LoVo (cell line): ENCODE measurements at regions not wholly inside any gene's neighbourhood (a gene's known extent, or its start where the extent isn't known, plus 50 kb on each side); places are given as distances from the start of the nearest gene placed in this dataset.

Experiments
- DNase-seq: peaks from one replicate; pipeline ENCODE4 v3.0.0-alpha.2; 2016; ENCODE audit warnings: low spot score

- DNase-seq, result no peak
These were observed 111.7 kb upstream of the MAF start for GRCh38 chr16:79712276-79712675.

GRCh38 chr16:79707876-79708275 lies 107.3 kb upstream of the MAF start:
- no peak for DNase-seq

- DNase-seq, result no peak
These were observed 102.5 kb upstream of the MAF start for GRCh38 chr16:79703066-79703465.

GRCh38 chr16:79698341-79698753 lies 97.8 kb upstream of the MAF start:
- DNase-seq, result no peak

GRCh38 chr16:79697562-79698112 lies 97.1 kb upstream of the MAF start:
- no peak for DNase-seq

- DNase-seq, result no peak
These were observed 90.5 kb upstream of the MAF start for GRCh38 chr16:79691007-79691406.

GRCh38 chr16:79690159-79690558 lies 89.6 kb upstream of the MAF start:
- no peak for DNase-seq

GRCh38 chr16:79687249-79688130 lies 87.0 kb upstream of the MAF start:
- DNase-seq, result no peak

- no peak for DNase-seq
These were observed 85.3 kb upstream of the MAF start for GRCh38 chr16:79685871-79686270.

GRCh38 chr16:79679334-79679733 lies 78.8 kb upstream of the MAF start:
- no peak for DNase-seq

GRCh38 chr16:79677799-79678530 lies 77.4 kb upstream of the MAF start:
- DNase-seq, result no peak

GRCh38 chr16:79673635-79674034 lies 73.1 kb upstream of the MAF start:
- no peak for DNase-seq

- DNase-seq, result no peak
These were observed 72.0 kb upstream of the MAF start for GRCh38 chr16:79672524-79672923.

- DNase-seq, result no peak
These were observed 68.0 kb upstream of the MAF start for GRCh38 chr16:79668502-79668901.

- no peak for DNase-seq
These were observed 65.4 kb upstream of the MAF start for GRCh38 chr16:79665970-79666369.

- DNase-seq, result no peak
These were observed 63.9 kb upstream of the MAF start for GRCh38 chr16:79664407-79664806.

- DNase-seq, result no peak
These were observed 62.3 kb upstream of the MAF start for GRCh38 chr16:79662669-79663313.

- DNase-seq, result no peak
These were observed 61.6 kb upstream of the MAF start for GRCh38 chr16:79662122-79662521.

GRCh38 chr16:79661578-79661977 lies 61.0 kb upstream of the MAF start:
- DNase-seq, result no peak

- no peak for DNase-seq
These were observed 58.8 kb upstream of the MAF start for GRCh38 chr16:79659344-79659743.

GRCh38 chr16:79658301-79659033 lies 57.9 kb upstream of the MAF start:
- peak; percentile 71 for DNase-seq

- DNase-seq, result no peak
These were observed 56.1 kb upstream of the MAF start for GRCh38 chr16:79656553-79657115.
